ENCODE measurements at regions not wholly inside any gene's neighbourhood (a gene's known extent, or its start where the extent isn't known, plus 50 kb on each side); places are given as distances from the start of the nearest gene placed in this dataset.

DNA sequence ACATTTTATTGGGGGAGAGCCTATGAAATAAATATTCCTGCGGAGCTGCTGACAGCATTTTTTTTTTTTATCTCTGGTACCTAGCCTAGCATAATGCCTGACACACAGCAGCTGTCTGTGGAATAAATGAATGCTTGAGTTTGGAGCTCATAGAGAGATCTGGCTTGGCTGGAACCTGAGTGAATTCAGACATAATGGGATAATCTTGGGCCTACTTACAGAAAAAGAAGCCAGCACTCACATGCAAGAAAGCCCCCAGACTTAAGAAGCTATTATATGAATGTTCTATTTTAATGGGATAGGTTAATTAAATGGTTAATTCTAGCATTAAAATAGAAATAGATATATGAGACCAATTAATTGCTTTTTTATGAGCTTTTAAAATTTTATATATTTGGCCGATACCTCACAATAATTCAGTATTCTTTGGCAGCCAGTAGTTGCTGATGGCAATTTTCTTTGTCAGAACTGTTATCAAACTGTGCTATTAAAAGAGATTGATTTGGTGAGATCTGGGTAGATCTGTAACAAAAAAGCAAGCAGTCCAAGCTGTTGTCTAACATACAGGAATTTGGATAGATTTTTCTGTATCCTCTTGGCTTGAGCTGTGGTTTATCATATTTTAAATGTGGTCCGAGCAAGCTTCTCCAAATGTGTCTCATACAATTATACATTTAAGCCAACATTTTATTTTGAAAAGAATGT, 654.2 kb downstream of the PCDH7 start:
- TF ChIP-seq POLR2A (IDR thresholded peaks at IDR 0.05; ENCODE audit: low read depth, low read length) = no peak
- TF ChIP-seq TAF1 (IDR thresholded peaks at IDR 0.05; ENCODE audit: borderline replicate concordance, low read depth, low read length) = no peak
